GM18861 (cell line): ENCODE measurements at regions not wholly inside any gene's neighbourhood (a gene's known extent, or its start where the extent isn't known, plus 50 kb on each side); places are given as distances from the start of the nearest gene placed in this dataset.
"Not testable (repeated sequence)": the region's sequence is repeated elsewhere in the genome, so short reads cannot be mapped to it uniquely, and the experiment has no call there.

Experiments
- ATAC-seq: cut with Tn5 transposase; IDR thresholded peaks from one replicate; pipeline ENCODE4 v1.9.1; 2021; ENCODE audit not compliant: unreplicated experiment

DNA sequence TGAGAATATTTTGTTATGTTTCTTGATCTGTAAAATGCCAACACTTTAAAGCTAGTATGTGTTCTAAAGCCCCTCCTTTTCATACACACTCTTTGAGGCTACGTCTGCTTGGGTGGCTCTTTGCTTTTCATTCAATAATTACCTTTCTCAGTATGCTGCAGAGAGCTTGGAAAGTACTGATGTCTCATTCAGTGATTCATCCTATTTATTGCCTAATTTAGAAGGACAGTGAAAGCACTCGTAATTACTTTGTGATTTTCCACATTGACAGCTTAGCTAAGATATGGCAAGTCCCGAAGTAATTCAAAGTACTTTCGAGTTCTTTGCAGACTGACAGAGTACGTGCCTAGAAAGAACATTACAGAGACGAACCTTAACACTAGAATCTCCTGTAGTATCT lies 57.2 kb downstream of the BMP15 start:
- no peak for ATAC-seq

DNA sequence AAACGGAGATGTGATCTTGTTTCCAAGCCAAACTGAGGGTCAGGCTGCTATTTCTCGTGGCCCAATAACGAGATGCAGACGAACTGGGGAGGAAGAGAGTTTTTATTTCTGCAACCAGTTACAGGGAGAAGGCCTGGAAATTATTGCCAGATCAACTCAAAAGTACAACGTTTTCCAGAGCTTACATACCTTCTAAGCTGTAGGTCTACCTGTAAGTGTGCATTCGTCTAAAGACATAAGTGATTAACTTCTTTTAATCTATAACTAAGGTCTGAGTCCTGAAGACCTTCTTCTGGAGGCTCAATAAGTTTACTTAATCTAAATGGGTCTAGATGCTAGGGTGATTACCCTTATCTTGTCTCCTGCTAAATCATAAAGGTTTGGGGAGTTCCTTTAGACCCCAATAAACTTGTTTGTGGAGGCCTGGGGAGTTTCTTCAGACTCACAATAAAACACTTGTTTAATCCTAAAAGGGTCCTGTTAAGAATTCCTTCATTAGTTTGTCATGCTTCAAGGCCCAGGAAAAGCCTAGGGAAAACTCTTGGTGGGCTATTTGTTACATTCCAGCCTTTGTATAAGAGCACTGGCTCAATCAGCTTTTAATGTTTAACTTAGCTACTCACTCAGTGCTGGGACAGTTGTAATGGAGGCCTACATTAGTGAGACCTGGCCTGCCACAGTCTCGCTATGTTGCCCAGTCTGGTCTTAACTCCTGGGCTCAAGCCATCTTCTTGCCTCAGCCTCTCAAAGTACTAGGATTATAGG lies 58.5 kb downstream of the BMP15 start:
- ATAC-seq: not testable (repeated sequence)

DNA sequence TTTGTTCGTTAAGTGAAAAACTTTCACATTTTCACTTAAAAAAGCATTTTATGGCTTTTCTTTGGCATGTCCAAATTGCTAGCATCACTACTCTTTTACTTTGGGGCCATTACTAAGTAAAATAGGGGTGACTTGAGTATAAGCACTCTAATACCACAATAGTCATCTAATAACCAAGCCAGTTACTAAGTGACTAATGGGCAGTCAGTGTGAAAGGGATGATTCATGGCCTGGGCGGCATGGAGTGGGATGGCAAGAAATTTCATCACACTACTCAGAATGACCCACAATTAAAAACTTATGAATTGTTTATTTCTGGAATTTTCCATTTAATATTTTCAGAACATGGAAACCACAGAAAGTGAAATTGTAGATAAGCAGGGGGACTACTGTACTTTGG lies 60.9 kb downstream of the BMP15 start:
- peak; percentile 97 for ATAC-seq

DNA sequence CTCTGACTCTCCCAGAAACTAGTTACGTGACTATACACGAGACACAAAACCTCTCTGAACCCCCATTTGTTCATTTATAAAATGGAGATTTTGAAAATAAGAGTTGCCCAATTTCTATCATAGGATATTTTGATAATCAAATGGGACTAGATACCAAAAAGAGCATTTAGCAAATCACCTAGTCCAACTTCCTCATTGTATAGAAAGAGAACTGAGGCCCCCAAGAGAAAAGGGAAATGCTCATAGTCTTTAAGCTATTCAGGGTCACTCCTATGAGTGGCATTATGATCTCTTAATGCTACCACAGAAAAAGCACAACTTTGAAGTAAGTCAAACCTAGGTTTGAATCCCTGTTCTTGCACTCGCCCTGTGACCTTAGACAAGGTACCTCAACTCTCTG lies 62.7 kb downstream of the BMP15 start:
- ATAC-seq: no peak

DNA sequence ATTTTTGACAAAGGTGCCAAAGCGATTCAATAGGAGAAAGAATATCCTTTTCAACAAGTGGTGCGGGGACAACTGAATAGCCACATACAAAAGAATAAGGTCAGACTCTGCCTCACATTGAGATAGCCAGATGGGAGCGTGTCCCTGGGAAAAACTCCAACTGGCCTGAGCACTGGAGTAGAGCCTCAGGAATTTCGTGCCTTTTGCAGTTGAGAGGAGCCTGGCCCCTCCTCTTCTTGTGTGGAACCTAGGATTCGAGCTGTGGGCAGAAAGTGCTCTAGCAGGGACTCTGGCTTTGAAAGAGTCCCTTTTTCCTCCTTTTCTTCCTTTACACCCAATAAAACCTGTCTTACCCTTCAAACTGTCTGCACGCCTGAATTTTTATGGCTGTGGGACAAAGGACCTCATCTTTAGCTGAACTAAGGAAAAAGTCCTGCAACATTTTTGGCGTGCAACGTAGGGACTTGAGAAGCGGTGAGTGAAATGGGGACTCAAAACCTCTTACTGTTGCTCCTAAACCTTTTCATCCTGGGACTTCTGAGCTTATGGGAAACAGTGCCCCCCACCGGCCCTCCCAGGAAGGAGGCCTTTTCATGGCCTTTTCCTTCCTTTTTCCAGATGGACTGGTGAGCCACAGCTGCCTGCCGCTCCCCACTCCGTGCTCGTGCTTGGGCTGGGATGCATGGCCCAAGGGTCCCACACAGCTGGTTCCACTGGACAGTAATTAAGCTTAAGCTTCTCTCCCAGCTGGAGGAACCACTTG lies 68.6 kb downstream of the BMP15 start:
- ATAC-seq: no peak

DNA sequence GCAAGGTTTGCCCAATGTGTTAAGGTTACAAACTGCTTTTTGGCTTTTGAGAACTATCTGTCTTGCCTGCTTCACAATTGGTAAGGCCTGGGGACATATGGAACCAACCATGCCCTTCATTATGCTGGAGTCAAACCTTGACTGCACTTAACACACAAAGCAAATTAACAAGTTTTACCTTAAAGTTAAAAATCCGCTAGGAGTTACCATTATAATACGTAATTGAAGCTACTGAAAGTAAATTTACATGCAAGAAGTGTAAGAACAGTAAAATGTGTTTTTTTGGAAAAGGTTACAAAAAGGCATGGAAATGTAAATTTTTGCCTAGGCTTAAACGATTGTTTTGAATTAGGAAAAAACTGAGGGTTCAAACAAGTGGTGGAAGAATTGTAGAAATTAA lies 69.7 kb downstream of the BMP15 start:
- no peak for ATAC-seq

DNA sequence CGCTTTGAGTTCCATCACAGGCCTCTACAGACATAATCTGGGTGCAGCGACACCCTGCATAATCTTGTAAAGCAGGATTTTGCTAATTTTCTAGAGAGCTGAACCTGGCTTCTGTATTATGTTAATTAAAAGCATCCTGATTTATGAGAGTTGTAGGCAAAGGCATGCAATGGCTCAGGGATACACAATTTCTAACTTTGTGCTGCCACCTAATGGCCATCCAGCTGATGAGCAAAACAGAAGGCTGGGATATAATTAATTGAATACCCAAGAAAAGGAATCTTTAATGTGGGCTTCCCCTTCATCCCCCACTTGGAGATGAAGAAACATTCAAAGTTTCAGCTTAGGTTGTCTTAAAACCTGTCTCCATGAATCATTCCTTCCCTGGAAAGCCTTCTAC lies 78.1 kb downstream of the BMP15 start:
- ATAC-seq: no peak

DNA sequence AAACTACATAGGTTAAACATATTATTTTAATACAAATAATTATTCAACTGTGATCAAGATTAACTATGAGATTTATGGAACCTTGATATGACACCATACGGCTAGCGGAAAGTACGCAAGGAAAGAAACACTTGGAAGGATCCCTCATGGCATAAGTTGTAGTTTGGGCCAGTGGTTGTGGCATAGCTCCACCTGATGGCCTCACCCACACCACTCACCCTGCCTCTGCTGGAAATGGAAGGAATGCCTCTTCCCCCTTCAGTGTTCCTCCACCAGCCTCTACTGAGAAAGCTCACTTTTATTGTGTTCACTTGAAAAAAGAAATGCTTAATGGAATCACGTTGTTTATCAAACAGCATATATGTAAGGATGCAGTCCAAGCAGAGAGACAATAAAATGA lies 86.4 kb downstream of the BMP15 start:
- no peak for ATAC-seq

DNA sequence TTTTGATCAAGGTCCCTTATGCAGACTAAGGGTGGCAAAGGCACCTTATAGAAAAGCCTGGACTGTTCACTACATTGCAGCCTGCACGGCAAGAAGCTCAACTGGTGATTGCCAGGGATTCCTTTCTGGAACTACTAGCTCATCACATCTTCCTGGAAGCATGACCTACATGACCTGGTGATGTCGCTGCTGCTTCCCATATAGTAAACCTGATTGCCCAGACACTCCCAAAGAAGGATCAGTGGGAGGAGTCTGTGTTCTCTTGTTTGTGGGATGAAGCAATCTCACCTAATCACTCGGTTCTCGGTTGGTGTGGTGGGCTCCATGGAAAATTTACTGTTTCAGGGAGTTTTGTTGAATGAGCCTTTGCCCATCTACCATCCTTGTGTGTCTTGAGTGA lies 89.8 kb downstream of the BMP15 start:
- ATAC-seq: not testable (repeated sequence)

DNA sequence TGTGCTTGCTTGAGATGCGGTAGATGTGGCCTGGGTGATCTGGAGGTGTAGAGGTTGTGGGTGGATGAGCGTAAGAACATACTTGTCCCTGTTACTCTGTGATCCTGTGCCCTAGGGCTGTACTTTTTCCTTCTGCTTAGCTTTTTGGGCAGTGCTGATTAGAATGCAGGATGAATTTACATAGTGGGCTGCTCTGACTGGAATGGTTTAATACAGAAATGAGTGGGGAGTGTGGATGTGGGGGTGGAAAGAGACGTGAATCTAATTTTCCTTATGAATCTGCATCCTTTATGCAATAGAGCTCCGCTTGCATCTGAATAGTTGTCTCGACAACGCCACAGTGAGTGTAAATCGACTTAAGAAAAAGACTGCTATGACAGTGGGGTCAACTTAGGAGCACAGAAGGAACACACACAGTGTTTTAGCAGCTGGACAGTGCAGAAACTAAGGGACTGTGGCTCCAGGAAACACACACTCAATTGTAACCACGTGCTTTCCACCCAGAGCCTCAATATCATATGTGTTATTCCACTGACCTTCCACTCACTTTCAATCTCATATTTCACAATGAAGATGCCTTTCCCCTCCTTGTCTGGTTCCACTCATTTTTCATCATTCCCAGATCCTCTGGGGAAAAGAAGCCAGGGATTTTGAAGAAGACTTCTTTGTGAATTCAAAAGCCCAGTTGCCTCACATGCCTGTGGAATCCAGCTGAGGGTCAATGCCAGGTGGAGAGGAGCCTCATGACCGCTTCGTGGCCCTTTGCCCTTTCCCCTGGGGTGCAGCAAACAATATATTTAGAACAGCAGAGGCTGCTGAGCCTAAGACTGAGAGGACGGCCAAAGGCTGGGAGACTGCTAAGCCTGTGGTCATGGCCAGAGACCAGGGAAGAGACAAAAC lies 91.4 kb downstream of the BMP15 start:
- ATAC-seq: not testable (repeated sequence)

DNA sequence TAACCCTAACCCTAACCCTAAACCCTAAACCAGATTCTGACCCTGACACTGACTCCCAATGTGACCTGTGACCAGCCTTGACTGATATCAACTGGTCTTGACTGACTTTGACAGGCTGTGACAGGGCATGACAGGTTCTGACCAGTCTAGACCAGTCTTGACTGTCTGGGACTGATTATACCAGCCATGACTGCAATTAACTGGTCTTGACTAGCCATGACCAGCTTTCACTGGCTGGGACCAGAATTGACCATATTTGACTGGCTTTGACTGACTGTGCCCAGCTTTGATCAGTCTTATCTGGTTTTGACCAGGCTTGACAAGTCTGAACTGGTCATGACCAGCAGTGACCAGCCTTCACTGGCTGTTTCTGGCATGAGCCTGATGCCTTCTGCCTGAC lies 95.5 kb downstream of the BMP15 start:
- ATAC-seq: no peak

DNA sequence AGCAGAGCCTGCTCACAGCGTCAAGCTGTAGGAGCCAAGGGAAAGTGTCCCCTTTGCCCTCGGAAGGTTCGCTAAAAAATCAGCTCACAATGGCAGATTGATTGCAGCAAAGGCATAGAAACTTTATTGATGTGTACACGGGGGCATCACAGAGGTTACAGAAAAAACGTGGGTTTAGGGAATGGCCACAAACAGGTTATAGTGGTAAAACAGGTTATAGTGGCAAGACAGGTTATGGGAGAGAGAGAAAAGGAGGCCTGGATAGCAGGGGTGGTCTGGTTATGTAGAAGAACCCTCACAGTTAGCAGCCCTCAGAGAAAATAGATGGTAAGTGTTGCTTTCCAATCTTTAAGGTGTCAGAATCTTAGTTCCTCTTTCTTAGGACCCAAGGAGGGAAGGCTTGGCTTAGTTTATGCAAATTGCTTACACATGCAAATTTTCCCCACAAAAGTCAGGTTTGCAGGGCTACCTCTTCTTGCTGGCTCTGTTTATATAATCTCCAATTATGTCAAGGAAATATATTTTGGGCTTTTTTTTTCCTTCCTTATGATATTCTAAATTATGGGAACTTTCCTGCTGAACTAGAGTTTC lies 113.7 kb downstream of the BMP15 start:
- ATAC-seq: peak; percentile 93

DNA sequence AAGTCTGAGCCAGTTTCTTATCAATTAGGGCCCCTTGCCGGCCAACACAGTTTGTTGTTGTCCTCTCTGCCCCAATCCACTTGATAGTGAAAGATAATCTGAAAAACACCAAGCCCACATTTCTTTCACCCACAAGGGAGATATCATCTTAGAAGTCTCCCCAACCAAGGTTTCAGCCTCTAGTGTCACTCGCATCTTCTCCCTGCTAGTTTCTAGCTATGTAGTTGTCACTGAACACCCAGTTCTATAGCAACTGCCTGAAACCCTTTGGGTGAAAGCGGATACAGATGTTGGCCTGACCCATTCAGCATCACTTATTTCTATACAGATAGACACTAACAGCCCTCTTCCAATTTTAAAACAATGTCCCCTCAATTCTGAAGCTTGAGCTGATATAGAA lies 116.3 kb downstream of the BMP15 start:
- ATAC-seq: no peak

DNA sequence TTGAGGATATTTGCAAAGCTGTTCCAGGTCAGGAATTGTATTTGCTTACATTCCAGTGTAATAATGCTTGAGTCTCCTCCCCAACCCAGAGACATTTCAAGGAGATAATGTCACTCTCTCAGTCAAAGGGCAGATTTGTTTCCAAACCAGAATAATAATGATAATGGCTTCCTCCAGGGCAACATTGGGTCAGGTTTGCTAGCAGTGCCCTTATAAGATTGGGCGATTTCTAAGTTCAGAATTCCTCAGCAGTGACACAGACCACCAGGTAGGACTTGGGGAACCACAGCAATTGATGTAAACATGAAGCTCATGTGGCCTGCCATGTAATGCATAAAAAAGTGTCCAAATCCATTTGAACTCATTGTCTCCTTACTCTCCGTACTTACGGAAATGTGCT lies 125.2 kb downstream of the BMP15 start:
- no peak for ATAC-seq

DNA sequence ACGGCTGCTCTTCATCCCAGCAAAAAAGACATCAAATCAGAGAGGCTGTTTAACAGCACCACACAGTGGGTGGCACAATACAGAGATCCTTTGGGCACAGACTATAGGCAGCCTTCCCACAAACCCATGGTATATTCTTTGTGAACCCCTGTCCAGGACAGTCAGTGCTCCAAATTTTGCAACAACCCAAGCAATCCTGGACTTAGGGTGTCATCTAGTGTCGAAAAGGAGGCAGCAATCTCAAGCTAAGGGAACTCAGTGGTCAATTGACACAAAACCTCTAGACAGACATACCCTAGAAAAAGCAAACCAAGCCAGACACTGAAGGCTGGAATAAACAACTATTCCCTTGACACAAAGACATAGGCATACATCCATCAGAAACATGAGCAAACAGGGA lies 137.4 kb downstream of the BMP15 start:
- ATAC-seq: no peak

DNA sequence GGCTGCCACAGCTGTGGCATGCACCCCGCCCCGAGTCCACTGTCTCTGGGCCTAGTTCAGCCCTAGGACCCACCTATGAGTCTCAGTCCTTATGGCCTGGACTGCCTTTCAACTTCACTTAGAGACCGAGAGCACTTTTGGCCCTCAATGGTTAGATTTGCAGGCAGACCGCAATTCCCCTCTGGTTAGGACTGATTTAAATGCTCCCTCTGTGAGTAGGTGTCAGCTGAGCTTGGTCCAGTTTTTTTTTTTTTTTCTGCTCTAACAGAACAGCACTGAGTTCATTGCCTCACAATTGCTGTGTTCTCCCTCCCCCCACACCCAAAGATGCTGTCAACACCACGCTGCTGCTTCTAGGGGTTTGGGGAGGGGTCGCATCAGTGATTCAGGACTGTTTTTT lies 143.2 kb downstream of the BMP15 start:
- no peak for ATAC-seq

DNA sequence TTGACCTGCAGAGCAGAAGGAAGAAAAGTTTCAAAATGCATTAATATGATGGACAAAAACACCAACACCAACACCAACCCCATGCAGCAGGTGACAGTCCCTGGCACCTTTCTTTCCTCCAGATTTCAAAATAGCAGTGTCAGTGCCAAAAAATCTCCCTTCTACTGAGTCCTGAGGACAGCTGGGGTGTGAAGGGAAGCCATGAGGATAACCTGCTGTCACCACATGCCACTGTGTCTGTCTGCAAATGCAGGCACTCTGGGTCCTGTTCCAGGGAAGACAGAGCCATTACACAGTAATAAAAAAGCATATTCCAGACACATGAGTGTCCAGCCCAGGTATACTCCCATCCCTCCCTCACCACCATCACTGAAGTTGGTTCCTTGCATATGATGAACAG lies 187.5 kb downstream of the BMP15 start:
- no peak for ATAC-seq

DNA sequence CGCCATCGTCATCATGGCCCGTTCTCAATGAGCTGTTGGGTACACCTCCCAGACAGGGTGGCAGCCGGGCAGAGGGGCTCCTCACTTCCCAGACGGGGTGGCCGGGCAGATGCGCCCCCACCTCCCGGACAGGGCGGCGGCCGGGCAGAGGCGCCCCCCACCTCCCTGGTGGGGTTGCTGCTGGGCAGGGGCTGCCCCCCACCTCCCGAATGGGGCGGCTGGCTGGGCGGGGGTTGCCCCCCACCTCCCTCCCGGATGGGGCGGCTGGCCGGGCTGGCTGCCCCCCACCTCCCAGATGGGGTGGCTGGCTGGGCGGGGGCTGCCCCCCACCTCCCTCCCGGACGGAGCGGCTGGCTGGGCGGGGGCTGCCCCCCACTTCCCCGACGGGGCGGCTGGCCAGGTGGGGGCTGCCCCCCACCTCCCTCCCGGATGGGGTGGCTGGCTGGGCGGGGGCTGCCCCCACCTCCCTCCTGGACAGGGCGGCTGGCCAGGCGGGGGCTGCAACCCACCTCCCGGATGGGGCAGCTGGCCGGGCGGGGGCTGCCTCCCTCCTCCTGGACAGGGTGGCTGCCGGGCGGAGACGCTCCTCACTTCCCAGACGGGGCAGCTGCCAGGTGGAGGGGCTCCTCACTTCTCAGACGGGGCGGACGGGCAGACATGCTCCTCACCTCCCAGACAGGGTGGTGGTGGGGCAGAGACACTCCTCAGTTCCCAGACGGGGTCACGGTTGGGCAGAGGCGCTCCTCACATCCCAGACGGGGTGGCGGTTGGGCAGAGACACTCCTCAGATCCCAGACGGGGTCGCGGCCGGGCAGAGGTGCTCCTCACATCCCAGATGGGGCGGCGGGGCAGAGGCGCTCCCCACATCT lies 208.8 kb downstream of the BMP15 start:
- ATAC-seq: not testable (repeated sequence)

DNA sequence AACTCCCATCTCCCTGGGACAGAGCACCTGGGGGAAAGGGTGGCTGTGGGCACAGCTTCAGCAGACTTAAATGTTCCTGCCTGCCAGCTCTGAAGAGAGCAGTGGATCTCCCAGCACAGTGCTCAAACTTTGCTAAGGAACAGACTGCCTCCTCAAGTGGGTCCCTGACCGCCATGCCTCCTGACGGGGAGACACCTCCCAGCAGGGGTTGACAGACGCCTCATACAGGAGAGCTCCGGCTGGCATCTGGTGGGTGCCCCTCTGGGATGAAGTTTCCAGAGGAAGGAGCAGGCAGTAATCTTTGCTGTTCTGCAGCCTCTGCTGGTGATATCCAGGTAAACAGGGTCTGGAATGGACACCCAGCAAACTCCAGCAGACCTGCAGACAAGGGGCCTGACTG lies 206.9 kb upstream of the NUDT10 start:
- not testable (repeated sequence) for ATAC-seq

DNA sequence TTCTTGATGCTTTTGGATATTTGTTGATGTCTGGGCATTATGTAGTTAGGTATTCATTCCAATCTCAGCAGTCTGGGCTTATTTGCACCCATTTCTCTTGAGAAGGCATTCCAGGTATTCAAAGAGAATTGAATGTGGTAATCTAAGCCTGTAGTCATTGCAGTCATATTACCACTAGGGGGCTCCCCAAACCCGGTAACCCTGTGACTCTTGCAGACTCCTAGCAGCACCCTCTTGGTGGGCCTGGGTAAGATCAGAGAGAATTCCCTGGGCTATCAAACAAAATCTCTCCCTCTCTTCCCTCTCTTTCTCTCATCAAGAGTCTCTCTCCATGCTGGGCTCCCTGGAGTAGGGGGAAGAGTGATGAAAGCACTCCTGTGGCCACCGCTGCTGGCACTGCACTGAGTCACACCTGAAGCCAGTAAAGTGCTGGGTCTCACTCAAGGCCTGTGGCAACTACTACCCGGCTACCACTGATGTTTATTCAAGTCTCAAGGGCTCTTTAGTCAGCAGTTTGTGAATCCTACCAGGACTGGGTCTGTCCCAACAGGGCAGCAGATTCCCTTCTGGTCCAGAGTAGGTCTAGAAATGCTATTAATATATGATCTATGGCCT lies 187.7 kb upstream of the NUDT10 start:
- ATAC-seq: peak; percentile 67
